Astrocyte of the cerebellum (primary cell): ENCODE measurements at regions not wholly inside any gene's neighbourhood (a gene's known extent, or its start where the extent isn't known, plus 50 kb on each side); places are given as distances from the start of the nearest gene placed in this dataset.
"Not testable (repeated sequence)": the region's sequence is repeated elsewhere in the genome, so short reads cannot be mapped to it uniquely, and the experiment has no call there.

Experiments used
- DNase-seq: peaks from one replicate; pipeline ENCODE4 v3.0.0-alpha.2; 2011; ENCODE audit warnings: low read depth
- H3K4me3 ChIP-seq: 2 replicates; pipeline ENCODE4 v1.5.1; 2011; ENCODE audit warnings: mild to moderate bottlenecking, low read depth, low read length, moderate library complexity
- CTCF ChIP-seq: IDR thresholded peaks from 2 replicates; pipeline ENCODE4 v1.5.1; 2012; ENCODE audit warnings: low read length, low read depth, moderate library complexity, mild to moderate bottlenecking; ENCODE audit errors: missing control alignments
- in situ Hi-C: cut with HindIII; loops from 2 replicates; pipeline ENCODE4 v1.10.0; 2017; ENCODE audit warnings: low sequenced_read_pairs

- no peak for TF ChIP-seq CTCF
- H3K4me3 ChIP-seq, result no peak overlapping the region
- DNase-seq, result no peak
- in situ Hi-C loops, result no loop called here
Measured at GRCh38 chr2:109669731-109670130, 55.6 kb downstream of the SOWAHC start.

GRCh38 chr2:109670556-109671411 is 56.6 kb downstream of the SOWAHC start:
- in situ Hi-C loops, result no loop called here
- TF ChIP-seq CTCF, result no peak
- DNase-seq, result no peak
- no peak overlapping the region for H3K4me3 ChIP-seq

GRCh38 chr2:109674894-109675534 is 60.9 kb downstream of the SOWAHC start:
- H3K4me3 ChIP-seq, result no peak overlapping the region
- DNase-seq, result no peak
- TF ChIP-seq CTCF, result no peak
- in situ Hi-C loops, result no loop called here

- in situ Hi-C loops, result no loop called here
- no peak for TF ChIP-seq CTCF
- DNase-seq, result no peak
- no peak overlapping the region for H3K4me3 ChIP-seq
Measured at GRCh38 chr2:109675666-109676345, 61.6 kb downstream of the SOWAHC start.

GRCh38 chr2:109676346-109676902 is 62.3 kb downstream of the SOWAHC start:
- in situ Hi-C loops, result no loop called here
- H3K4me3 ChIP-seq, result no peak overlapping the region
- DNase-seq, result no peak
- TF ChIP-seq CTCF, result no peak

- in situ Hi-C loops, result not testable (repeated sequence)
Measured at GRCh38 chr2:109677121-109677731, 63.1 kb downstream of the SOWAHC start.

More at GRCh38 chr2:109677121-109677731, 63.1 kb downstream of the SOWAHC start:
- not testable (repeated sequence) for H3K4me3 ChIP-seq, DNase-seq
